Tibial nerve (tissue), 4 donors: ENCODE measurements at regions not wholly inside any gene's neighbourhood (a gene's known extent, or its start where the extent isn't known, plus 50 kb on each side); places are given as distances from the start of the nearest gene placed in this dataset.

Experiments
- DNase-seq, 2 donors: peaks; one replicate each; pipeline ENCODE4 v3.0.0-alpha.2; 2019; ENCODE audit warnings: low spot score in 2 of 2
- H3K27ac ChIP-seq, 4 donors: fragments of 200-600 bp; sonication (generic) in 3 of 4; one replicate each; pipeline ENCODE4 v1.5.1; 2017 to 2019; ENCODE audit warnings: mild to moderate bottlenecking in 1 of 4
- H3K27me3 ChIP-seq, 2 donors: fragments of 200-600 bp; sonication (generic) in 1 of 2; one replicate each; pipeline versions ENCODE4 v1.5.1 to v1.6.0; 2017 to 2019
- H3K36me3 ChIP-seq, 3 donors: fragments of 200-600 bp; sonication (generic); one replicate each; pipeline ENCODE4 v1.5.1; 2018 to 2019
- H3K4me1 ChIP-seq, 4 donors: fragments of 200-600 bp; sonication (generic) in 3 of 4; one replicate each; pipeline ENCODE4 v1.5.1; 2017 to 2019
- H3K4me3 ChIP-seq, 4 donors: fragments of 200-600 bp; sonication (generic) in 3 of 4; one replicate each; pipeline ENCODE4 v1.5.1; 2017 to 2019; ENCODE audit warnings: mild to moderate bottlenecking in 1 of 4, moderate library complexity in 1 of 4
- H3K9me3 ChIP-seq, 4 donors: fragments of 200-600 bp; sonication (generic) in 3 of 4; one replicate each; pipeline ENCODE4 v1.5.1; 2017 to 2019
- CTCF ChIP-seq, 5 experiments: fragments of 200-600 bp in 3 of 5; fragments of 450-650 bp in 2 of 5; sonication (generic) in 3 of 5; IDR thresholded peaks; one replicate each; pipeline ENCODE4 v1.5.1; 2016 to 2019; ENCODE audit warnings: antibody characterized with exemption in 5 of 5, mild to moderate bottlenecking in 3 of 5, moderate library complexity in 2 of 5
- EP300 ChIP-seq, 2 donors: sonication (generic); formaldehyde crosslinking; IDR thresholded peaks; one replicate each; pipeline ENCODE4 v1.6.1; 2017; ENCODE audit warnings: antibody characterized with exemption in 2 of 2, mild to moderate bottlenecking in 1 of 2
- POLR2A ChIP-seq, 2 donors: fragments of 450-650 bp; IDR thresholded peaks; one replicate each; pipeline ENCODE4 v1.6.1; 2017; ENCODE audit warnings: antibody characterized with exemption in 2 of 2, mild to moderate bottlenecking in 2 of 2, moderate library complexity in 2 of 2
- WGBS, 2 donors: methylation state at CpG; one replicate each; pipeline ENCODE4 v1.1.5; 2018; 5-methylcytosine and 5-hydroxymethylcytosine counted together

GRCh38 chr14:71688576-71688975 is 243.7 kb upstream of the RGS6 start:
- Histone ChIP-seq H3K27ac (no peak overlapping the region), H3K4me3 (no peak overlapping the region), H3K9me3 (no peaks in the 10 kb centered on the region), H3K36me3 (peaks cover 0 to 47% (median 0%) of the 10 kb centered on the region in 3 donors), H3K4me1 (peaks cover 0 to 27% (median 2%) of the 10 kb centered on the region in 4 donors), H3K27me3 (no peaks in the 10 kb centered on the region)
- TF ChIP-seq EP300 (IDR thresholded peaks at IDR 0.05) (no peak), CTCF (IDR thresholded peaks at IDR 0.05) (no peak), POLR2A (IDR thresholded peaks at IDR 0.05) (no peak)
- DNase-seq = no peak
- WGBS, 2 donors = 77 to 84% methylated on average over 4 of the region's 4 CpGs

- Histone ChIP-seq H3K9me3 (no peaks in the 10 kb centered on the region), H3K4me1 (peaks cover 0 to 38% (median 5%) of the 10 kb centered on the region in 4 donors), H3K27me3 (no peaks in the 10 kb centered on the region), H3K27ac (no peak overlapping the region), H3K4me3 (no peak overlapping the region), H3K36me3 (peaks cover 0 to 29% (median 0%) of the 10 kb centered on the region in 3 donors)
- TF ChIP-seq CTCF (IDR thresholded peaks at IDR 0.05) = no peak
- TF ChIP-seq POLR2A (IDR thresholded peaks at IDR 0.05) = no peak
- TF ChIP-seq EP300 (IDR thresholded peaks at IDR 0.05) = no peak
- no peak for DNase-seq
- WGBS, 2 donors = 95 to 97% methylated on average over 2 of the region's 2 CpGs
These were observed 241.8 kb upstream of the RGS6 start for GRCh38 chr14:71690478-71690877.

DNA sequence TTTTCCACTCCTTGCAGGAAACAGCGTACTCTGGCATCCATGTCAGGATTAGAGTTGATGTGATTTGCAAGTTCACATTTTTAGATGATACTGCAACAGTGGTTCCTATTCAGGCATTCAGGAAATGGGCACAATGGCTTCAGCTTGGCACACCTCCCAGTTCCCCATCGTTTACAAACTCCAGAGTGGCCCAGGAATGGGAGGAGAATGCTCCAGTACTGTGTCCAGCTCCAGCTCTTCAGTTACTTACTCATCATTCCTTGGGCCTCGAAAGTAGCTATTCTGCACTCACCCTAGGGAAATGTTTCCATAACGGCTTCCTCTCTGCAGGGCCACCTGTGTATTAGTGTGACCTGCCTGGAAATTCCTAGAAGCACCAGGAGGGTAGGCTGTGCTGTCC is 239.7 kb upstream of the RGS6 start:
- no peak for DNase-seq
- Histone ChIP-seq H3K27me3 (no peaks in the 10 kb centered on the region), H3K4me3 (no peak overlapping the region), H3K4me1 (peaks cover 0 to 34% (median 3%) of the 10 kb centered on the region in 4 donors), H3K9me3 (no peaks in the 10 kb centered on the region), H3K36me3 (peaks cover 0 to 25% (median 0%) of the 10 kb centered on the region in 3 donors), H3K27ac (no peak overlapping the region)
- WGBS, 2 donors = 31 to 32% methylated on average over 4 of the region's 4 CpGs
- TF ChIP-seq CTCF (IDR thresholded peaks at IDR 0.05) (no peak), POLR2A (IDR thresholded peaks at IDR 0.05) (no peak), EP300 (IDR thresholded peaks at IDR 0.05) (no peak)

- H3K27ac ChIP-seq = no peak overlapping the region
- H3K9me3 ChIP-seq = no peaks in the 10 kb centered on the region
- 62 to 81% methylated on average over 6 of the region's 6 CpGs for WGBS, 2 donors
- peaks cover 0 to 29% (median 5%) of the 10 kb centered on the region in 4 donors for H3K4me1 ChIP-seq
- DNase-seq = no peak
- H3K27me3 ChIP-seq = no peaks in the 10 kb centered on the region
- TF ChIP-seq EP300 (IDR thresholded peaks at IDR 0.05) = peak in 1 of 2 donors; percentile 15
- TF ChIP-seq POLR2A (IDR thresholded peaks at IDR 0.05) = no peak
- no peak overlapping the region for H3K4me3 ChIP-seq
- peaks cover 0 to 25% (median 0%) of the 10 kb centered on the region in 3 donors for H3K36me3 ChIP-seq
These were observed 238.8 kb upstream of the RGS6 start for GRCh38 chr14:71693381-71693780.

GRCh38 chr14:71694591-71695530 is 237.4 kb upstream of the RGS6 start:
- Histone ChIP-seq H3K4me3 (no peak overlapping the region), H3K9me3 (no peaks in the 10 kb centered on the region), H3K4me1 (peaks cover 0 to 44% (median 11%) of the 10 kb centered on the region in 4 donors), H3K27ac (peak overlapping the region in 2 of 4 donors; percentile 14 to 24), H3K36me3 (peaks cover 0 to 21% (median 0%) of the 10 kb centered on the region in 3 donors), H3K27me3 (no peaks in the 10 kb centered on the region)
- 45 to 49% methylated on average over 8 of the region's 8 CpGs for WGBS, 2 donors
- no peak for DNase-seq
- TF ChIP-seq CTCF (IDR thresholded peaks at IDR 0.05) = no peak
- no peak for TF ChIP-seq EP300 (IDR thresholded peaks at IDR 0.05)
